ENCODE measurements at regions not wholly inside any gene's neighbourhood (a gene's known extent, or its start where the extent isn't known, plus 50 kb on each side); places are given as distances from the start of the nearest gene placed in this dataset.

DNA sequence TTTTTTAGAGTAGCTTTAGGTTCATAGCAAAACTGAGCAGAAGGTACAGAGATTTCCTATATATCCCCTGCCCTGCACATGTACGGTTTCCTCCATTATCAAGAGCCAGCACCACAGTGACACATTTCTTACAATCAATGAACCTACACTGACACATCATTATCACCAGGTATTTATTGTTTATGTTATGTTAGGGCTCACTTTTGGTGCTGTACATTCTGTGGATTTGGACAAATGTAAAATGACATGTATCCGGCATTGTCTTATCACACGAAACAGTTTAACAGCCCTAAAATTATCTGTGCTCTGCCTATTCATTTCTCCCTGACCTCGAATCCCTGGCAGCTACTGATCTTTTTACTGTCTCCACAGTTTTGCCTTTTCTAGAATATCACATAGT lies 93.7 kb upstream of the DPH5 start (continued):
- TF ChIP-seq, protein P1, sequence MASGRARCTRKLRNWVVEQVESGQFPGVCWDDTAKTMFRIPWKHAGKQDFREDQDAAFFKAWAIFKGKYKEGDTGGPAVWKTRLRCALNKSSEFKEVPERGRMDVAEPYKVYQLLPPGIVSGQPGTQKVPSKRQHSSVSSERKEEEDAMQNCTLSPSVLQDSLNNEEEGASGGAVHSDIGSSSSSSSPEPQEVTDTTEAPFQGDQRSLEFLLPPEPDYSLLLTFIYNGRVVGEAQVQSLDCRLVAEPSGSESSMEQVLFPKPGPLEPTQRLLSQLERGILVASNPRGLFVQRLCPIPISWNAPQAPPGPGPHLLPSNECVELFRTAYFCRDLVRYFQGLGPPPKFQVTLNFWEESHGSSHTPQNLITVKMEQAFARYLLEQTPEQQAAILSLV (CRISPR knock-in tag; IDR thresholded peaks at IDR 0.05; ENCODE audit: borderline replicate concordance), result no peak
- TF ChIP-seq, protein P2, sequence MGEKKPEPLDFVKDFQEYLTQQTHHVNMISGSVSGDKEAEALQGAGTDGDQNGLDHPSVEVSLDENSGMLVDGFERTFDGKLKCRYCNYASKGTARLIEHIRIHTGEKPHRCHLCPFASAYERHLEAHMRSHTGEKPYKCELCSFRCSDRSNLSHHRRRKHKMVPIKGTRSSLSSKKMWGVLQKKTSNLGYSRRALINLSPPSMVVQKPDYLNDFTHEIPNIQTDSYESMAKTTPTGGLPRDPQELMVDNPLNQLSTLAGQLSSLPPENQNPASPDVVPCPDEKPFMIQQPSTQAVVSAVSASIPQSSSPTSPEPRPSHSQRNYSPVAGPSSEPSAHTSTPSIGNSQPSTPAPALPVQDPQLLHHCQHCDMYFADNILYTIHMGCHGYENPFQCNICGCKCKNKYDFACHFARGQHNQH (CRISPR knock-in tag; IDR thresholded peaks at IDR 0.05), result no peak
- TF ChIP-seq, protein P3, sequence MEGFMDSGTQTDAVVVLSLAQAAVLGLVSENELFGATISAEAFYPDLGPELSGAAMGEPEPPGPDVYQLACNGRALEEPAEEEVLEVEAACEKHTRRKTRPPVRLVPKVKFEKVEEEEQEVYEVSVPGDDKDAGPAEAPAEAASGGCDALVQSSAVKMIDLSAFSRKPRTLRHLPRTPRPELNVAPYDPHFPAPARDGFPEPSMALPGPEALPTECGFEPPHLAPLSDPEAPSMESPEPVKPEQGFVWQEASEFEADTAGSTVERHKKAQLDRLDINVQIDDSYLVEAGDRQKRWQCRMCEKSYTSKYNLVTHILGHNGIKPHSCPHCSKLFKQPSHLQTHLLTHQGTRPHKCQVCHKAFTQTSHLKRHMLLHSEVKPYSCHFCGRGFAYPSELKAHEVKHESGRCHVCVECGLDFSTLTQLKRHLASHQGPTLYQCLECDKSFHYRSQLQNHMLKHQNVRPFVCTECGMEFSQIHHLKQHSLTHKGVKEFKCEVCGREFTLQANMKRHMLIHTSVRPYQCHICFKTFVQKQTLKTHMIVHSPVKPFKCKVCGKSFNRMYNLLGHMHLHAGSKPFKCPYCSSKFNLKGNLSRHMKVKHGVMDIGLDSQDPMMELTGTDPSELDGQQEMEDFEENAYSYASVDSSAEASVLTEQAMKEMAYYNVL (CRISPR knock-in tag; IDR thresholded peaks at IDR 0.05; ENCODE audit: borderline replicate concordance), result no peak
- TF ChIP-seq CHD4 (IDR thresholded peaks at IDR 0.05; ENCODE audit: borderline replicate concordance, low read length) (no peak), ZNF558 (CRISPR knock-in tag; IDR thresholded peaks at IDR 0.05; ENCODE audit: borderline replicate concordance) (no peak)

DNA sequence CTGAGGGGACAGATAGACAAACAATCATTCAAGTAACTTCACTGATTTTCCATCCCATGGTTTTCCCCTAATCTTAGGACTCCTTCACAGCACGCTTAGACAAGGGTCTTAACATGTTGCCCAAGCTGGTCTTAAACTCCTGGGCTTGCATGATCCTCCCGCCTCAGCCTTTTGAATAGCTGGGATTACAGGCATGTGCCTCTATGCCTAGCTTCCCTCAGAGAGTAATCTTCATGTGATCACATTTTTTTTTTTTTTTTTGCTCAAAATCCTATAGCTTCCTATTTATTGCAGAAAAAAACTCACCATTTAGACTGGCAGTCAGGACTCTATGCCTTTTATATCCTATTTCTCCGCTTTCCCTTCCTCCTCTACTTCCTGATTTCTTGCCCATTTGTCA lies 90.4 kb upstream of the DPH5 start:
- ATAC-seq (no peak), FAIRE-seq (no peak), DNase-seq (ENCODE audit: low spot score) (no peak)
- WGBS (ENCODE audit: low lambda C conversion rate), result 38% methylated on average over 3 of the region's 3 CpGs
- Histone ChIP-seq H3K9me3 (ENCODE audit: low read length) (no peaks in the 10 kb centered on the region), H3K4me1 (ENCODE audit: insufficient read depth, low read length) (no peaks in the 10 kb centered on the region), H3K36me3 (replicated peaks in 1 of 2; ENCODE audit: control insufficient read depth in 1 of 2, insufficient read depth in 2 of 2, low read length in 2 of 2) (no peaks in the 10 kb centered on the region), H3K79me2 (ENCODE audit: insufficient read depth, low read length) (no peaks in the 10 kb centered on the region), H2AFZ (ENCODE audit: low read length) (no peak overlapping the region), H3K27me3 (ENCODE audit: control insufficient read depth in 1 of 2, insufficient read depth in 2 of 2, low read length in 2 of 2) (no peaks in the 10 kb centered on the region), H3K4me3 (replicated peaks in 1 of 3; ENCODE audit: insufficient read depth in 1 of 3, low read depth in 2 of 3, low read length in 3 of 3) (no peak overlapping the region), H3K27ac (ENCODE audit: extremely low read length, insufficient read depth, low read length) (no peak overlapping the region), H3K4me2 (ENCODE audit: low read depth, low read length) (no peak overlapping the region), H3K9ac (ENCODE audit: insufficient read depth, low read depth, low read length) (no peak overlapping the region), H4K20me1 (ENCODE audit: insufficient read depth, low read length) (no peaks in the 10 kb centered on the region)
- POLR2A ChIA-PET, result no interaction called here
- in situ Hi-C loops (cut with HindIII; ENCODE audit: extremely low pct_ligation_motif_present, low pct_unique_long_range_greater_than_20kb), result no loop called here
- CTCF ChIA-PET (ENCODE audit: low intra/inter-chr PET ratio, low total read pairs), result no interaction called here
- BruUV-seq (replicated peaks), result no TSS peak
- intact Hi-C loops (cut with micrococcal nuclease; ENCODE audit: unreplicated experiment), result no loop called here
- TF ChIP-seq, protein P4, sequence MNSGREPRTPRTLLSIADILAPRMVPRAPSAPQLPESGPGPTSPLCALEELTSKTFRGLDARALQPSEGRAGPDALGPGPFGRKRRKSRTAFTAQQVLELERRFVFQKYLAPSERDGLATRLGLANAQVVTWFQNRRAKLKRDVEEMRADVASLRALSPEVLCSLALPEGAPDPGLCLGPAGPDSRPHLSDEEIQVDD (CRISPR knock-in tag; IDR thresholded peaks at IDR 0.05; ENCODE audit: borderline replicate concordance), result no peak
- TF ChIP-seq, protein P5, sequence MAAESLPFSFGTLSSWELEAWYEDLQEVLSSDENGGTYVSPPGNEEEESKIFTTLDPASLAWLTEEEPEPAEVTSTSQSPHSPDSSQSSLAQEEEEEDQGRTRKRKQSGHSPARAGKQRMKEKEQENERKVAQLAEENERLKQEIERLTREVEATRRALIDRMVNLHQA (CRISPR knock-in tag; IDR thresholded peaks at IDR 0.05), result no peak
- TF ChIP-seq MXI1 (IDR thresholded peaks at IDR 0.05; ENCODE audit: borderline replicate concordance, low read depth, low read length), result no peak
- TF ChIP-seq, protein P6, sequence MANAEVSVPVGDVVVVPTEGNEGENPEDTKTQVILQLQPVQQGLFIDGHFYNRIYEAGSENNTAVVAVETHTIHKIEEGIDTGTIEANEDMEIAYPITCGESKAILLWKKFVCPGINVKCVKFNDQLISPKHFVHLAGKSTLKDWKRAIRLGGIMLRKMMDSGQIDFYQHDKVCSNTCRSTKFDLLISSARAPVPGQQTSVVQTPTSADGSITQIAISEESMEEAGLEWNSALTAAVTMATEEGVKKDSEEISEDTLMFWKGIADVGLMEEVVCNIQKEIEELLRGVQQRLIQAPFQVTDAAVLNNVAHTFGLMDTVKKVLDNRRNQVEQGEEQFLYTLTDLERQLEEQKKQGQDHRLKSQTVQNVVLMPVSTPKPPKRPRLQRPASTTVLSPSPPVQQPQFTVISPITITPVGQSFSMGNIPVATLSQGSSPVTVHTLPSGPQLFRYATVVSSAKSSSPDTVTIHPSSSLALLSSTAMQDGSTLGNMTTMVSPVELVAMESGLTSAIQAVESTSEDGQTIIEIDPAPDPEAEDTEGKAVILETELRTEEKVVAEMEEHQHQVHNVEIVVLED (CRISPR knock-in tag; IDR thresholded peaks at IDR 0.05; ENCODE audit: borderline replicate concordance), result no peak
- TF ChIP-seq ZNF552 (CRISPR knock-in tag; IDR thresholded peaks at IDR 0.05; ENCODE audit: borderline replicate concordance), result no peak
- TF ChIP-seq SP4 (CRISPR knock-in tag; IDR thresholded peaks at IDR 0.05), result no peak
- TF ChIP-seq, protein P7, sequence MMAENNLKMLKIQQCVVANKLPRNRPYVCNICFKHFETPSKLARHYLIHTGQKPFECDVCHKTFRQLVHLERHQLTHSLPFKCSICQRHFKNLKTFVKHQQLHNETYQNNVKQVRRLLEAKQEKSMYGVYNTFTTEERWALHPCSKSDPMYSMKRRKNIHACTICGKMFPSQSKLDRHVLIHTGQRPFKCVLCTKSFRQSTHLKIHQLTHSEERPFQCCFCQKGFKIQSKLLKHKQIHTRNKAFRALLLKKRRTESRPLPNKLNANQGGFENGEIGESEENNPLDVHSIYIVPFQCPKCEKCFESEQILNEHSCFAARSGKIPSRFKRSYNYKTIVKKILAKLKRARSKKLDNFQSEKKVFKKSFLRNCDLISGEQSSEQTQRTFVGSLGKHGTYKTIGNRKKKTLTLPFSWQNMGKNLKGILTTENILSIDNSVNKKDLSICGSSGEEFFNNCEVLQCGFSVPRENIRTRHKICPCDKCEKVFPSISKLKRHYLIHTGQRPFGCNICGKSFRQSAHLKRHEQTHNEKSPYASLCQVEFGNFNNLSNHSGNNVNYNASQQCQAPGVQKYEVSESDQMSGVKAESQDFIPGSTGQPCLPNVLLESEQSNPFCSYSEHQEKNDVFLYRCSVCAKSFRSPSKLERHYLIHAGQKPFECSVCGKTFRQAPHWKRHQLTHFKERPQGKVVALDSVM (CRISPR knock-in tag; IDR thresholded peaks at IDR 0.05), result no peak
- TF ChIP-seq FOXC1 (CRISPR knock-in tag; IDR thresholded peaks at IDR 0.05; ENCODE audit: borderline replicate concordance), result no peak

Data from HepG2 (cell line).